ENCODE measurements at regions not wholly inside any gene's neighbourhood (a gene's known extent, or its start where the extent isn't known, plus 50 kb on each side); places are given as distances from the start of the nearest gene placed in this dataset.

- no peak overlapping the region for H3K14ac ChIP-seq (ENCODE audit: insufficient read depth, low read length)
- no peak overlapping the region for H2AFZ ChIP-seq (ENCODE audit: low read length)
- no peaks in the 10 kb centered on the region for H3K79me1 ChIP-seq (ENCODE audit: insufficient read depth, low read depth, low read length, poor library complexity, severe bottlenecking)
- no peaks in the 10 kb centered on the region for H3K79me2 ChIP-seq (ENCODE audit: insufficient read depth, low read length)
- no peaks in the 10 kb centered on the region for H3K9me3 ChIP-seq (ENCODE audit: control insufficient read depth, low read depth, low read length)
- H3K9ac ChIP-seq (ENCODE audit: extremely low read depth, insufficient read length, low read length): no peak overlapping the region
- H2BK5ac ChIP-seq (ENCODE audit: insufficient read length, low read length): no peak overlapping the region
- no peak overlapping the region for H2BK12ac ChIP-seq (ENCODE audit: insufficient read length, low read depth, low read length)
- H2BK120ac ChIP-seq (ENCODE audit: low read depth, low read length, poor library complexity, severe bottlenecking): no peak overlapping the region
- no peaks in the 10 kb centered on the region for H4K20me1 ChIP-seq (ENCODE audit: control insufficient read depth, insufficient read depth, insufficient read length)
- H3K27ac Mint-ChIP-seq: no peak overlapping the region
- H3K36me3 Mint-ChIP-seq (ENCODE audit: insufficient read depth in 1 of 3, low read depth in 3 of 3): peaks cover 0 to 8% (median 0%) of the 10 kb centered on the region in 3 experiments; a peak in 1 of 7 replicates
- H3K4me1 Mint-ChIP-seq: no peaks in the 10 kb centered on the region
- H3K4me3 Mint-ChIP-seq: no peak overlapping the region
- no peak overlapping the region for H2BK20ac ChIP-seq (ENCODE audit: low read depth, low read length, poor library complexity, severe bottlenecking)
- H3K27me3 ChIP-seq (ENCODE audit: insufficient read depth, low read length): no peaks in the 10 kb centered on the region
- H3K27ac ChIP-seq (ENCODE audit: insufficient read length, low read depth, low read length): no peak overlapping the region
- H3K23ac ChIP-seq (ENCODE audit: insufficient read length, low read depth, low read length): no peak overlapping the region
- no peak for DNase-seq
- no peak overlapping the region for H3K18ac ChIP-seq (ENCODE audit: insufficient read length, low read depth, low read length)
- H4K8ac ChIP-seq (replicated peaks; ENCODE audit: insufficient read length, low read depth, low read length): no peak overlapping the region
- no CpG with 5 or more reads among the region's 1 CpG for WGBS (ENCODE audit: extremely low coverage, insufficient read length, low lambda C conversion rate)
- no peaks in the 10 kb centered on the region for H3K27me3 Mint-ChIP-seq (ENCODE audit: low read depth)
- no peak overlapping the region for H4K91ac ChIP-seq (ENCODE audit: insufficient read length, low read depth, low read length)
- H3K4me2 ChIP-seq (ENCODE audit: insufficient read depth, insufficient read length, low read length): no peak overlapping the region
- H3T11ph ChIP-seq (ENCODE audit: low read length): no peak overlapping the region
- H3K56ac ChIP-seq (ENCODE audit: insufficient read length, low read depth, low read length): no peak overlapping the region
- no peak for TF ChIP-seq CTCF (conservative IDR thresholded peaks at IDR 0.05)
- H3K23me2 ChIP-seq (ENCODE audit: insufficient read length, low read depth, low read length, poor library complexity, severe bottlenecking): no peaks in the 10 kb centered on the region
- H2AK5ac ChIP-seq (ENCODE audit: insufficient read length, low read length): no peak overlapping the region
- H4K5ac ChIP-seq (ENCODE audit: insufficient read length, low read depth, low read length): no peak overlapping the region
- H3K4ac ChIP-seq (ENCODE audit: low read depth, low read length): no peak overlapping the region
- H3K9me3 Mint-ChIP-seq: peaks cover 12 to 13% of the 10 kb centered on the region in 2 experiments; a peak in 4 of 5 replicates
- no peak overlapping the region for H2BK15ac ChIP-seq (ENCODE audit: low read depth, low read length)
- no peaks in the 10 kb centered on the region for H3K4me1 ChIP-seq (ENCODE audit: insufficient read depth, low read length)
Observed at GRCh38 chr15:81454024-81454423, 80.0 kb upstream of the TMC3 start.

Measured in H9 (cell line).